A673 (cell line): ENCODE measurements at regions not wholly inside any gene's neighbourhood (a gene's known extent, or its start where the extent isn't known, plus 50 kb on each side); places are given as distances from the start of the nearest gene placed in this dataset.

Experiments
- CTCF ChIP-seq: fragments of 300-800, 200-600 bp; sonication (generic); conservative IDR thresholded peaks from 2 replicates; pipeline ENCODE4 v1.5.1; 2017; ENCODE audit warnings: low read depth, mild to moderate bottlenecking, antibody characterized with exemption, low read length, moderate library complexity, mixed read lengths
- EZH2 ChIP-seq: fragments of 200-600 bp; sonication (generic); IDR thresholded peaks from 2 replicates; pipeline ENCODE4 v1.6.1; 2017; ENCODE audit warnings: borderline replicate concordance, low read depth, mild to moderate bottlenecking, mixed read lengths, antibody characterized with exemption, low read length; ENCODE audit not compliant: poor library complexity, severe bottlenecking

DNA sequence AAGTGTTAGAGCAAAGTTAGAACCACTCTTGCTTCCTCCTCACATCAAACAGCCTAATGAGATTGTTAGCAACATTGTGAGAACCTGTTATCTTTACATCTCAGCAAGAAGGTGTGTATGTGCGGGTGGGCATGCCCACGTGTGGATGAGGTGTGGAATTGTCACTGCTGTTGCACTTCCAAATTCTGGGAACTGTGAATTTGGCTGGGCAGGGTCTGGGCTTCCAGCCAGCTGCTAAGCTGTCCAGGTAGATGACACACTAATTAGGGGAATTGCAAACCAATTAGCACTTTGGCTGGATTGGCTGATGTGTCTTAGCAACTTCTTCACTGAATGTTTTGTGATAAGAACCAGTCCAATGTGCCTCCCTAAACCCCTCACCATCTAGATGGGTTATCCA, 848.2 kb downstream of the DHX35 start:
- TF ChIP-seq CTCF, result no peak
- no peak for TF ChIP-seq EZH2
